Bronchial epithelial cell (primary cell): ENCODE measurements at regions not wholly inside any gene's neighbourhood (a gene's known extent, or its start where the extent isn't known, plus 50 kb on each side); places are given as distances from the start of the nearest gene placed in this dataset.
A peak's percentile ranks its signal among the peaks of the same experiment; 100 is the strongest.

Experiments used
- DNase-seq: peaks from one replicate; pipeline ENCODE4 v3.0.0-alpha.2; 2010; ENCODE audit warnings: low read depth
- FAIRE-seq: peaks from 2 replicates; lab custom pipeline; 2011; peaks lifted over from hg19 to GRCh38; lab: Jason Lieb, UNC
- H3K27me3 ChIP-seq: 2 replicates; pipeline ENCODE4 v1.5.1; 2011; ENCODE audit warnings: low read length; ENCODE audit not compliant: control insufficient read depth, insufficient read depth
- H3K36me3 ChIP-seq: 2 replicates; pipeline ENCODE4 v1.5.1; 2011; ENCODE audit warnings: low read length; ENCODE audit not compliant: control insufficient read depth, insufficient read depth
- H3K4me3 ChIP-seq: 2 replicates; pipeline ENCODE4 v1.5.1; 2011; ENCODE audit warnings: mild to moderate bottlenecking, low read depth, low read length, control low read depth
- CTCF ChIP-seq: IDR thresholded peaks from 2 replicates; pipeline ENCODE4 v1.5.1; 2011; ENCODE audit warnings: mild to moderate bottlenecking, moderate library complexity, low read length, control low read depth, inconsistent platforms; ENCODE audit not compliant: insufficient read depth, severe bottlenecking

DNA sequence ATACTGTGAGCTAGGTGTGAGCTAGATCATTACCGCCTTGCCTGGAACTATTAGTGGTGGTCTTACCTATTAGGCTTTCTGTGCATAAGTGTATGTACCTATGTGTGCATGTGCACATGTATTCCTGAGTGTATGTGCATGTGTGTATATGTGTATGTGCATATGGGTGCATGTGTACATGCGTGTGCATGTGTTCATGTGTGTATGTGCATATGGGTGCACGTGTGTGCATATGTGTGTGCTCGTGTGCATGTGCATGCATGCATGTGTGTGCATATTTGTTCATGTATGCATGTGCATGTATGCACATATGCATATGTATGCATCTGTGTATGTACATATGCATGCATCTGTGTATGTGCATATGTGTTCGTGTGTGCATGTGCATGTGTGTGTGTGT is 508.3 kb upstream of the ADARB2 start:
- no peaks in the 10 kb centered on the region for H3K36me3 ChIP-seq
- H3K27me3 ChIP-seq, result no peaks in the 10 kb centered on the region
- no peak overlapping the region for H3K4me3 ChIP-seq
- no peak for TF ChIP-seq CTCF
- DNase-seq, result no peak
- peak; percentile 50 for FAIRE-seq

GRCh38 chr10:2244471-2244870 is 507.1 kb upstream of the ADARB2 start:
- TF ChIP-seq CTCF, result no peak
- Histone ChIP-seq H3K27me3 (no peaks in the 10 kb centered on the region), H3K4me3 (no peak overlapping the region), H3K36me3 (no peaks in the 10 kb centered on the region)
- DNase-seq (no peak), FAIRE-seq (no peak)

DNA sequence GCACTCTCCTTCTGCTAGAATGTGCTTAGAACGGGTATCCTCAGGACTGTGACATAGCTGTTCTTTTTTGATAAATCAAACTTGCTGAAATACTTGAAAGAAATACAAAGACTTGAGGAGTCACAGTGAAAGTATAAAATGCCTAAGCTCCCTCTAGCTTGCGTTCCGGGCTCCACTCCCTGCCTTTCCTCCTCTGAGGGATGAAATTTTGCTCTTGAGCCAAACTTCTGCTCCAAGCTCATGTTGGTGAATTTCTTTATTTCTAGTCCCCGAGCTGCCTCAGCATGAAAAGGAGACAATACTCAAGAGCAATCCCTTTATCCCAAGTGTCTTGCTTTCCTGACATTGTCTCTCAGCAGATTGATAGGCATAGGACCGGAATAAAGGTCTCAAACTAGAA is 499.6 kb upstream of the ADARB2 start:
- FAIRE-seq (no peak), DNase-seq (no peak)
- H3K36me3 ChIP-seq, result no peaks in the 10 kb centered on the region
- H3K4me3 ChIP-seq, result no peak overlapping the region
- no peaks in the 10 kb centered on the region for H3K27me3 ChIP-seq
- TF ChIP-seq CTCF, result no peak

GRCh38 chr10:2232479-2232878 is 495.2 kb upstream of the ADARB2 start:
- H3K36me3 ChIP-seq, result no peaks in the 10 kb centered on the region
- no peak for FAIRE-seq
- H3K27me3 ChIP-seq, result no peaks in the 10 kb centered on the region
- H3K4me3 ChIP-seq, result no peak overlapping the region
- DNase-seq, result no peak
- TF ChIP-seq CTCF, result no peak

DNA sequence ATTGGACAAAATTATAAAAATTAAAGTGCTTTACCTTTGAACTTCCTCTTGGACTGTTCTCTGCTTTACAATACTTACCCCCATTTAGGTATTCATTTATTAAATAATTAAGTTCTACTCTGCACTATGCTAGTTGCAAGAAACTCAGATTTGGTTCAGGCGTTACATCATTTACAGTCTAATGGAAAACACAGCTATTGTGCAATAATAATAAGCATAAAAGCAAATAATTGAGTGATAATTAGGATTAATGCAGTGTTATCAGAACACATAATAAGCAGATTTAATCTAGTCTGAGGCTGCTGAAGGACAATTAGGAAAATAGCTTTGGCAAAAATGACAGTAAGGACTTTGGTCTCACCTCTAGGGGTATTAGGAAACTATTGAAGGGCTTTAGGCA is 493.2 kb upstream of the ADARB2 start:
- DNase-seq (no peak), FAIRE-seq (no peak)
- H3K4me3 ChIP-seq, result no peak overlapping the region
- H3K36me3 ChIP-seq, result no peaks in the 10 kb centered on the region
- TF ChIP-seq CTCF, result no peak
- H3K27me3 ChIP-seq, result no peaks in the 10 kb centered on the region

- Histone ChIP-seq H3K36me3 (no peaks in the 10 kb centered on the region), H3K4me3 (no peak overlapping the region), H3K27me3 (no peaks in the 10 kb centered on the region)
- no peak for DNase-seq
- no peak for FAIRE-seq
- TF ChIP-seq CTCF, result no peak
Measured at GRCh38 chr10:2228320-2228901, 491.1 kb upstream of the ADARB2 start.
